HL-60 (cell line): ENCODE measurements at regions not wholly inside any gene's neighbourhood (a gene's known extent, or its start where the extent isn't known, plus 50 kb on each side); places are given as distances from the start of the nearest gene placed in this dataset.

Source experiments
- DNase-seq, 2 experiments: peaks; one replicate each; pipeline ENCODE4 v3.0.0-alpha.2; 2010 to 2020; ENCODE audit warnings: low read depth in 1 of 2, low spot score in 1 of 2
- H3K27ac ChIP-seq: fragments of 250-450 bp; sonication (Bioruptor Pico); replicated peaks from 2 replicates; pipeline ENCODE4 v1.5.1; 2020; ENCODE audit warnings: mild to moderate bottlenecking, moderate library complexity
- H3K27me3 ChIP-seq: fragments of 250-450 bp; sonication (Bioruptor Pico); 2 replicates; pipeline ENCODE4 v1.5.1; 2021; ENCODE audit warnings: mild to moderate bottlenecking, moderate library complexity; ENCODE audit not compliant: insufficient read depth, poor library complexity, severe bottlenecking
- H3K4me3 ChIP-seq: replicated peaks from 2 replicates; pipeline ENCODE4 v1.5.1; 2011; ENCODE audit warnings: mild to moderate bottlenecking, control low read depth, low read length; ENCODE audit not compliant: insufficient read depth
- CTCF ChIP-seq: IDR thresholded peaks from one replicate; pipeline ENCODE4 v1.5.1; 2011; ENCODE audit warnings: low read length, control low read depth, inconsistent platforms; ENCODE audit not compliant: insufficient read depth
- GABPA ChIP-seq: IDR thresholded peaks from 2 replicates; pipeline ENCODE4 v1.6.1; 2012; ENCODE audit warnings: low read depth
- POLR2AphosphoS5 ChIP-seq: IDR thresholded peaks from 2 replicates; pipeline ENCODE4 v1.6.1; 2012; ENCODE audit warnings: low read depth
- REST ChIP-seq: IDR thresholded peaks from 2 replicates; pipeline ENCODE4 v1.6.1; 2012; ENCODE audit warnings: low read depth; ENCODE audit not compliant: insufficient replicate concordance
- SPI1 ChIP-seq: IDR thresholded peaks from 2 replicates; pipeline ENCODE4 v1.6.1; 2012; ENCODE audit warnings: low read depth, mild to moderate bottlenecking, borderline replicate concordance

- no peak for DNase-seq
- Histone ChIP-seq H3K27ac (no peak overlapping the region), H3K27me3 (no peaks in the 10 kb centered on the region), H3K4me3 (no peak overlapping the region)
- TF ChIP-seq GABPA = no peak
- no peak for TF ChIP-seq CTCF
- no peak for TF ChIP-seq REST
- TF ChIP-seq POLR2AphosphoS5 = no peak
- no peak for TF ChIP-seq SPI1
These were observed 553.2 kb upstream of the TBL1XR1 start for GRCh38 chr3:177750436-177750835.

GRCh38 chr3:177751770-177752169 is 554.5 kb upstream of the TBL1XR1 start:
- no peak for DNase-seq
- H3K27me3 ChIP-seq = no peaks in the 10 kb centered on the region
- TF ChIP-seq REST = no peak
- TF ChIP-seq POLR2AphosphoS5 = no peak
- no peak for TF ChIP-seq GABPA
- TF ChIP-seq SPI1 = no peak
- TF ChIP-seq CTCF = no peak
- no peak overlapping the region for H3K27ac ChIP-seq
- no peak overlapping the region for H3K4me3 ChIP-seq

GRCh38 chr3:177752831-177753230 is 555.5 kb upstream of the TBL1XR1 start:
- TF ChIP-seq SPI1 (no peak), REST (no peak), GABPA (no peak), CTCF (no peak), POLR2AphosphoS5 (no peak)
- no peaks in the 10 kb centered on the region for H3K27me3 ChIP-seq
- no peak overlapping the region for H3K27ac ChIP-seq
- no peak overlapping the region for H3K4me3 ChIP-seq
- no peak for DNase-seq
